GM21825 (cell line): ENCODE measurements at regions not wholly inside any gene's neighbourhood (a gene's known extent, or its start where the extent isn't known, plus 50 kb on each side); places are given as distances from the start of the nearest gene placed in this dataset.
"Not testable (repeated sequence)": the region's sequence is repeated elsewhere in the genome, so short reads cannot be mapped to it uniquely, and the experiment has no call there.

Experiments
- ATAC-seq: cut with Tn5 transposase; IDR thresholded peaks from one replicate; pipeline ENCODE4 v1.9.1; 2021; ENCODE audit warnings: mild to moderate bottlenecking, moderate library complexity; ENCODE audit not compliant: unreplicated experiment

DNA sequence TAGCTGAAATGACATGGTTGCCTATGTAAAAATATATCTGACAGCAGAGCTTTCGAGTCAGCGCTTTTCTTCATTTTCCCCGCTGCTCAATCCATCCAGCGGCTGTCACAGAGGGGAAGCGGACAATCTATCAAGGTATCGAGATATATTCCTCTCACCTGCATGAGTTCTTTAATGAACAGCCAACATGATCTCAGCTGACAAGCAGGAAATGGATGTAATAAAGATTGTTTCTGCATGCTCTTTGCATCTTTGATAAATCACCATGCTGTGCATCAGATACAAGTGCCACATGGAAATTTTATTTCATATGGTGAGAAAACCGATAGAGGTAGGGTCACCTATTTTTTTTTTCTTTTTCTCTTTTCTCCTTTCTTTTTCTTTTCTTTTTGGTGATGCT, 602.3 kb upstream of the MMS22L start:
- ATAC-seq = no peak

DNA sequence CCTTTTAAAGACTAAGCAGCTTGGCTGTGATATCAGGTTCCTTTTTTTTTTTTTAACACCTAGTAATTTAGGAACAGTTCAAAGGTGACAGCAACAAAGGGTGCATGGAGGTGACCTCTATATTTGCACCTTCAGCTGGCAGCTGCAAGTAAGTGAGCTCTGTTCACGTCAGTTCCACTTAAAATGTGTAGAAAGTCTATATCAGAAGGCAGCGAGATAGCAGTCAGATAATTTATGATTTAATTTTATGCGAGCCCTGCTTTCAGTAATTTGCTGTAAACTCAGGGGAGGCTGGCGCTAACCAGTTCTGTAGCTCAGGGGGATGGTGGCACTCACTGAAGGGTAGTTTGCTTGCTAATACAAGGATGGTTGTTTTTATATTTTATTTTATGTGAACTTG, 602.8 kb upstream of the MMS22L start:
- no peak for ATAC-seq

GRCh38 chr6:97901531-97901930, 618.5 kb upstream of the MMS22L start:
- ATAC-seq = no peak

- ATAC-seq = no peak
Measured at GRCh38 chr6:97909380-97909779, 626.4 kb upstream of the MMS22L start.

DNA sequence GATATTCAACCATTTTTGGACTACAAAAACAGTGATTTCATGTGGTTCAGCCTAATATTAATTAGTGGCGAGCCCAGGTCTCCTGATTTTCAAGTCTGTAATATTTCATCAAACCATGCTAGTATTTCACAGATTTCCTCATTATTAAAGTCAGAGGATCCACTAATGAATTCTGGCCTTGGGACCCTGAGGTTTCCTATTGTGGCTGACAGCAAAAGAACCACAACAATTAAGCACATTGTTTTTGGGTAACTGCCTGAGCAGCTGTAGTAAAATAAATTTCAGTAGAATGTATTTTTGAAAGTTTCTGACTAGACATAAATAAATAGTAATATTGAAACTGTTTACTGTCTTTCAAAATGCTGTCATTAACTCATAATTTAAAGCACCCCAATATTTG, 630.7 kb upstream of the MMS22L start:
- ATAC-seq = no peak

DNA sequence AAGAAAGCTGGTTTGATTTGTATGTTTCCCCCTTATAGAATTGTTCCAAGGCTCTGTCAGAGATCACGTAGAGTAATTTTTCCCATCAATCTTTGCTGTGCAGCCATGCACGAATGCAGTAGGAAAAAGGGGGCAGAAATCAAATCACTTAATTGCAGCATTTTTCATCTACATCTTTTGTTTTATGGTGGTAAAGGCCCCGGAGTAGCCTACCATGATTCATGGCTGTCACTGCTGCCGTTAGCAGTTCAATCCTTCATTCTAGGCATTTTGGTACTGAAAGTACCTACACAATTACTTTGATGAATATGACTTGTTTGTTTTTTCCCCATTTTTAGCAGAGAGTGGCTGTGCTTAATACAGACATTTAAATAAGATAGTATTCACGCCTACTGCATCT, 631.9 kb upstream of the MMS22L start:
- ATAC-seq = no peak

GRCh38 chr6:97915537-97915936, 632.5 kb upstream of the MMS22L start:
- ATAC-seq = no peak

GRCh38 chr6:97917369-97917768, 634.4 kb upstream of the MMS22L start:
- no peak for ATAC-seq

DNA sequence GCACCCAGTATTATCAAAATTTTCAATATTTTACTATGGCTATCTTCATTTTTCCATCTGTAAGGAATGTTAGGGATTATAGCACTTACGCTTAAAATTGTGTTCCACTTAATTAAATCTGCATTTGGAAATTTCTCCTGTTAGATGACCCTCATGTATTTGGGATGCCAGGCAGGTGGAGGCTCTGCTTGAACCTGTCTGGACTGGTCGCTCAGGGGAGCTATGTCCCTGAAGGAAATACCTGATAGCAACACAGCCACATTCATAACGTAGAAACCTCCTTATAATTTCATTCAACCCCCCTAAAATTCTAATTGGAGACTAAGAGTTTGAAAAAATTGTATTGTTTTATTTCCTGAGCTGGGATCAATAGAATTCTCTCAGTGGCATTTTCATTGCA, 636.0 kb upstream of the MMS22L start:
- no peak for ATAC-seq

DNA sequence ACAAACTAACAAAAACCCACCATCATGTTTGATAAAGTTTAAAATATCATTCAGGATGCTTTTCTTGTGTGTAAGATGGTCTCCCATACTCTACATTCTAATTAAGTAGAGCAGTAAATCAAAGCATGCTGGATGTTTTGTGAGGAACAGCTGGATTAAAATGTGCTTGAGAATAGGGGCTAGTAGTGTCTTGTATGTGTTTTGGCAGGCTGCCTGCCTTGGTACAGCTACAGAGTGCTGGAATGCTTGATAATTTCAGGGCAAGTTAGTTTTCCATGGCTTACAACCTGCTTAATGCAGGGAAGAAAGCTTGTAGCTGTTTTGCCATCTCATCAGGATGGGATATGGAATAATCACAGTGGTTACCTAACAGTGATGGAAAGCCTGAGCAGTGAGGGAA, 636.6 kb upstream of the MMS22L start:
- ATAC-seq = no peak

DNA sequence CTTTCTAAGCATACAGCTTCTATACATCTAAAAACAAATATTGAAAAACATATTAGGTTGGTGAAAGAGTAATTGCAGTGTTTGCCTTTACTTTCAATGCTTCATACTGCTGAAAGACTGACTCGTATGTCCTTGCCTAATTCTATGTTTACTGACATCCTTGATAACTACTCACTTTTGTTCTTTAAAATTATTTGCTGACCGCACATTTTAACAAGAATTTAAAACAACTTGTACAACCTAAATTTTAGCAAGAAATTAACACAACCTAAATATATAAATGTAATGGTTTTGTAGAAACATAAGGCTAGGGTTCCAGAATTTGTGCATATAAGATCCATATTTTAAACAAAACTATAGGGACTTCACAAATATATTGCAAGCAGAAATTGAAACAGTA, 640.2 kb upstream of the MMS22L start:
- ATAC-seq = no peak

DNA sequence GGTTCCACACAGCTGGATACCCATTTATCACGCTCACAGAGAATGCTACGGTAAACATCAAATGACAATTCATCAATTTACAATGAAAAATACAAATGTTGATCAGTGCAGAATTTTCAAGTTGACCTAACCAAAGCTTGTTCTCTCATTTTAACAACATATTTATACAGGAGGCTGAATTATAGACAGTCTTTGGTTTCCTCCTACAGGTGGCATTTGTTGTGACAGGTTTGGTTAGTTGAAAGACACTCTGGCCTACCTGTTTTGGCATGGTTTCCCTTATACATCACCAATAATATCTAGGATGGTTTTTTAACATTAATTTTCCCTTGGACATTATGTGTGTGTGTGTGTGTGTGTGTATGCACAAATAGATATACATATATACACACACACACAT, 642.5 kb upstream of the MMS22L start:
- ATAC-seq = no peak

GRCh38 chr6:97939440-97940168, 656.6 kb upstream of the MMS22L start:
- no peak for ATAC-seq

DNA sequence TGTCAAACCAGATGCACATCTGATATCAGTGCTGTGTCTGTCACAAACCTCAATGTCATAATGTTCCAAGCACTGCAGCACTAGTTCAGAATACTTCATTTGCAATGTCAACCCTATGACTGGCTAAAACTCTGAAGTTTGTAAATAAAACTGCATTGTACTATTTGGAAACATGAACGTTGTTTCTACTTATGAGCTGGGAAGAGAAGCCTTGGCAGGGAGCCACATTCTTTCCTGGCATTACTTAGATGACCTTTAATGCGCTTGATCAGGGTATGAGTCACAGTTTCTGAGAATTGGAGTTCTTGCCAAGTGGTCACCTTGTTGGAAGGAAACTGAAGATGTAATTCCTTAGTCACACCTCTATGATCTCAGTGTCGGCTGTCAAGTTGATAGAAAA, 664.8 kb upstream of the MMS22L start:
- ATAC-seq = no peak

DNA sequence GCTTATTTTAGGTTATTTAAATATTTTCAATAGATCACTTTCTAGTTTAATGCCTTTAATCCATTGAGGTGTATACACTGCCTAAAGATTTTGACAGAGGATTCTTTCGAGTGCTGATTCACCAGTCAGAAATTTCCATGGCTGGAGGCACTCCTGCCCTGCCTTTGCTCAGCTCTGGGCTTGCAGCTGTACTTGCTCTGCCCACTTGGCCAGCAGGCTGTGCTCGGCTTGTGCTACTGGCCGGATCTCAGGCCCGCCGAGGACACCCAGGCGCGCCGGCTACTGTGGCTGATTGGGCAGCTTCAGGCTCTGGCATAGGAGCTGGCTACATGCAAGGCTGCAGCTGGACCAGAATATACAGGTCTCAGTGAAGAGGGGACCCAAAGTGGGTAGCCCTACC, 675.1 kb upstream of the MMS22L start:
- ATAC-seq = no peak

GRCh38 chr6:97963193-97963592, 680.2 kb upstream of the MMS22L start:
- no peak for ATAC-seq

- no peak for ATAC-seq
Measured at GRCh38 chr6:97969065-97969464, 686.0 kb upstream of the MMS22L start.

DNA sequence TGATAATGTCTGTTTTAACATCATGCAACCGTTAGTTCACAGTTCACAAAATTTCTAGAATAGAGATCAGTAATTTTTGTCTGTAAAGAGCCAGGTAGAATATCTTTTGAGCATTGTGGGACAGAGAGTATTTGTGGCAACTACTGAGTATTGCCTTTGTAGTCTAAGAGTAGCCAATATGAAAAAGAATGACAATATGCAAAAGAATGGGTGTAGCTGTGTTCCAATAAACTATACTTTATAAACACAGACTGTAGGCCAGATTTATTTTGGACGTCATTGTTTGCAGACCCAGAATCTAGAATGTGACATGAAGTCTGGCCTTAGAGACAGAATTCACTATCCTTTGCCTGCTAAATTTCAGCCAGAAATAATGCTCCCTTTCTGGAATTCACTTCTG, 694.1 kb upstream of the MMS22L start:
- ATAC-seq = no peak

DNA sequence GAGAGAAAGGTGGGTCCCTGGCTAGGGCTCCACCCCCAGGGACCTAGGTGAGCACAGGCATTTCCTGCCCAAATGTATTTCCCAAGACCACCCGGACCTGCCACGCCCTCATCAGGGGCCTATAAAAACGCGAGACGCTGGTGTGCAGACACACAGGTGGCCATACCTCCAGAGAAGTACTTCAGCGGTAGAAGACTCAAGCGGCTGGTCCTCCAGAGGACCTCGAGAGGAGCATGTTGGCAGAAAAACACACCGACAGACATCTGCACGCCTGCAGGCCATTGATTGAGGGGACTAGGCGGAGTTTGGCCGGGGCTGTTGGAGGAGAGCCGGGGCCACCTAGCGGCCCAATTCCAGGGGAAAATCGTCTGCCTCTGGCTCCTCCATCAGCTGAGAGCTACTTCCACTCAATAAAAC, 695.8 kb upstream of the MMS22L start:
- ATAC-seq = no peak

DNA sequence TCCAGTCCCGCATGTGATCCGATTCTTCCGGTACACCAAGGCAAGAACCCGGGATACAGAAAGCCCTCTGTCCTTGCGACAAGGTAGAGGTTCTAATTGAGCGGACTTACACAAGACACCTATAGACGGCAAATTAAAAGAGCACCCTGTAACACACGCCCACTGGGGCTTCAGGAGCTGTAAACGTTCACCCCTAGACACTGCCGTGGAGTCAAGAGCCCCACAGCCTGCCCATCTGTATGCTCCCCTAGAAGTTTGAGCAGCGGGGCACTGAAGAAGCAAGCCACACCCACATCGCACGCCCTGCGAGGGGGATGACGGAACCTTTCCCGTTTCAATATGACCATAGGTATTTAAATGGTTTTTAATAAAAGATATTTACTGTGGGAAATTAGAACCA, 696.3 kb upstream of the MMS22L start:
- not testable (repeated sequence) for ATAC-seq

DNA sequence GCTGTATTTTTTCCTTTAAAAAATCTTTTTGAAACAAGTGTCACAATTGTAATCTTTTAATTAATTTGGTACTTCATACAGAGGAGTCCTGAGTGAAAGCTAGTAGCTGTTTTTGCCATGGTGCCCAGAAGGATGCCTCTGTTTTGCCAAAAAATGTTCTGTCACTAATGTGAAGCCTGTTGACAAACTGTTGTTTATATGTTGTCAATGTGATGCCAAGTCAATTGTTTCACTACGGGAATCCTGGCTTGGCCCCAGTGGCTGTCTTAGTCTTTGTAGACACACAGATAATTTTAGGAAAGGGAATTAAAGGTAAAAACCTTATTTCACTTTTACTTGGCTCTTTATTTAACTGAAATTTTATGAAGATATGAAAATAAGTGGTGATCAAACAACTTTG, 706.4 kb upstream of the MMS22L start:
- ATAC-seq = no peak

- ATAC-seq = no peak
Measured at GRCh38 chr6:97995158-97995557, 712.1 kb upstream of the MMS22L start.

- ATAC-seq = no peak
Measured at GRCh38 chr6:98002678-98003077, 719.7 kb upstream of the MMS22L start.
